ENCODE measurements at regions not wholly inside any gene's neighbourhood (a gene's known extent, or its start where the extent isn't known, plus 50 kb on each side); places are given as distances from the start of the nearest gene placed in this dataset.
"Not testable (repeated sequence)": the region's sequence is repeated elsewhere in the genome, so short reads cannot be mapped to it uniquely, and the experiment has no call there.

GRCh38 chr17:13417381-13417950, 184.3 kb downstream of the HS3ST3A1 start:
- H3K27me3 Mint-ChIP-seq (ENCODE audit: low read depth) = no peaks in the 10 kb centered on the region
- H3K36me3 Mint-ChIP-seq (ENCODE audit: low read depth) = no peaks in the 10 kb centered on the region
- no peaks in the 10 kb centered on the region for H3K4me1 Mint-ChIP-seq (ENCODE audit: low read depth)
- ChIA-PET POLR2A (no interaction called here), CTCF (no interaction called here)
- DNase-seq (no peak), ATAC-seq (no peak)
- H3K4me3 Mint-ChIP-seq = no peak overlapping the region
- H3K9me3 Mint-ChIP-seq (ENCODE audit: insufficient read depth) = no peaks in the 10 kb centered on the region
- no peak overlapping the region for H3K27ac Mint-ChIP-seq

GRCh38 chr17:13416748-13417363, 184.9 kb downstream of the HS3ST3A1 start:
- POLR2A ChIA-PET = no interaction called here
- no peaks in the 10 kb centered on the region for H3K36me3 Mint-ChIP-seq (ENCODE audit: low read depth)

GRCh38 chr17:13415871-13416416, 185.8 kb downstream of the HS3ST3A1 start:
- DNase-seq (no peak), ATAC-seq (no peak)
- Mint-ChIP-seq H3K27ac (no peak overlapping the region), H3K27me3 (ENCODE audit: low read depth) (no peaks in the 10 kb centered on the region), H3K4me1 (ENCODE audit: low read depth) (no peaks in the 10 kb centered on the region), H3K36me3 (ENCODE audit: low read depth) (no peaks in the 10 kb centered on the region), H3K4me3 (no peak overlapping the region), H3K9me3 (ENCODE audit: insufficient read depth) (no peaks in the 10 kb centered on the region)
- ChIA-PET POLR2A (no interaction called here), CTCF (no interaction called here)

More at GRCh38 chr17:13416748-13417363, 184.9 kb downstream of the HS3ST3A1 start:
- Mint-ChIP-seq H3K27me3 (ENCODE audit: low read depth) (no peaks in the 10 kb centered on the region), H3K9me3 (ENCODE audit: insufficient read depth) (no peaks in the 10 kb centered on the region), H3K4me3 (no peak overlapping the region), H3K4me1 (ENCODE audit: low read depth) (no peaks in the 10 kb centered on the region), H3K27ac (no peak overlapping the region)
- ATAC-seq = no peak
- CTCF ChIA-PET = no interaction called here
- DNase-seq = no peak

GRCh38 chr17:13415200-13415599, 186.5 kb downstream of the HS3ST3A1 start:
- H3K36me3 Mint-ChIP-seq (ENCODE audit: low read depth); DNase-seq; H3K9me3 Mint-ChIP-seq (ENCODE audit: insufficient read depth); H3K27me3 Mint-ChIP-seq (ENCODE audit: low read depth); H3K27ac Mint-ChIP-seq; H3K4me3 Mint-ChIP-seq; H3K4me1 Mint-ChIP-seq (ENCODE audit: low read depth); POLR2A ChIA-PET; CTCF ChIA-PET; ATAC-seq: not testable (repeated sequence)

- ChIA-PET CTCF (no interaction called here), POLR2A (no interaction called here)
- H3K9me3 Mint-ChIP-seq (ENCODE audit: insufficient read depth) = no peaks in the 10 kb centered on the region
- ATAC-seq (no peak), DNase-seq (no peak)
- no peaks in the 10 kb centered on the region for H3K36me3 Mint-ChIP-seq (ENCODE audit: low read depth)
- H3K4me1 Mint-ChIP-seq (ENCODE audit: low read depth) = no peaks in the 10 kb centered on the region
- no peaks in the 10 kb centered on the region for H3K27me3 Mint-ChIP-seq (ENCODE audit: low read depth)
- H3K27ac Mint-ChIP-seq = no peak overlapping the region
- no peak overlapping the region for H3K4me3 Mint-ChIP-seq
These were observed 188.7 kb downstream of the HS3ST3A1 start for GRCh38 chr17:13413001-13413400.

GRCh38 chr17:13410874-13411273, 190.9 kb downstream of the HS3ST3A1 start:
- POLR2A ChIA-PET = no interaction called here
- ATAC-seq = no peak

GRCh38 chr17:13410214-13410613, 191.5 kb downstream of the HS3ST3A1 start:
- POLR2A ChIA-PET = no interaction called here
- Mint-ChIP-seq H3K9me3 (ENCODE audit: insufficient read depth) (no peaks in the 10 kb centered on the region), H3K4me1 (ENCODE audit: low read depth) (no peaks in the 10 kb centered on the region), H3K27me3 (ENCODE audit: low read depth) (no peaks in the 10 kb centered on the region), H3K36me3 (ENCODE audit: low read depth) (no peaks in the 10 kb centered on the region), H3K4me3 (no peak overlapping the region), H3K27ac (no peak overlapping the region)
- CTCF ChIA-PET = no interaction called here
- ATAC-seq (no peak), DNase-seq (no peak)

More at GRCh38 chr17:13410874-13411273, 190.9 kb downstream of the HS3ST3A1 start:
- no peak overlapping the region for H3K4me3 Mint-ChIP-seq
- H3K27ac Mint-ChIP-seq = no peak overlapping the region
- H3K9me3 Mint-ChIP-seq (ENCODE audit: insufficient read depth) = no peaks in the 10 kb centered on the region
- H3K36me3 Mint-ChIP-seq (ENCODE audit: low read depth) = no peaks in the 10 kb centered on the region
- no peaks in the 10 kb centered on the region for H3K4me1 Mint-ChIP-seq (ENCODE audit: low read depth)
- CTCF ChIA-PET = no interaction called here
- no peak for DNase-seq
- no peaks in the 10 kb centered on the region for H3K27me3 Mint-ChIP-seq (ENCODE audit: low read depth)

GRCh38 chr17:13409455-13409854, 192.3 kb downstream of the HS3ST3A1 start:
- H3K4me1 Mint-ChIP-seq (ENCODE audit: low read depth) = no peaks in the 10 kb centered on the region
- no peaks in the 10 kb centered on the region for H3K36me3 Mint-ChIP-seq (ENCODE audit: low read depth)
- no peak overlapping the region for H3K27ac Mint-ChIP-seq
- no peaks in the 10 kb centered on the region for H3K27me3 Mint-ChIP-seq (ENCODE audit: low read depth)
- H3K4me3 Mint-ChIP-seq = no peak overlapping the region
- ATAC-seq (no peak), DNase-seq (no peak)
- no peaks in the 10 kb centered on the region for H3K9me3 Mint-ChIP-seq (ENCODE audit: insufficient read depth)
- POLR2A ChIA-PET = no interaction called here
- CTCF ChIA-PET = no interaction called here

GRCh38 chr17:13407381-13407780, 194.3 kb downstream of the HS3ST3A1 start:
- ChIA-PET CTCF (no interaction called here), POLR2A (no interaction called here)
- ATAC-seq (no peak), DNase-seq (no peak)
- H3K9me3 Mint-ChIP-seq (ENCODE audit: insufficient read depth) = no peaks in the 10 kb centered on the region
- no peaks in the 10 kb centered on the region for H3K27me3 Mint-ChIP-seq (ENCODE audit: low read depth)
- H3K36me3 Mint-ChIP-seq (ENCODE audit: low read depth) = no peaks in the 10 kb centered on the region
- H3K27ac Mint-ChIP-seq = no peak overlapping the region
- no peaks in the 10 kb centered on the region for H3K4me1 Mint-ChIP-seq (ENCODE audit: low read depth)
- H3K4me3 Mint-ChIP-seq = no peak overlapping the region

- H3K27ac Mint-ChIP-seq = no peak overlapping the region
- POLR2A ChIA-PET = no interaction called here
- ATAC-seq (no peak), DNase-seq (no peak)
- no peaks in the 10 kb centered on the region for H3K9me3 Mint-ChIP-seq (ENCODE audit: insufficient read depth)
- CTCF ChIA-PET = no interaction called here
- no peaks in the 10 kb centered on the region for H3K27me3 Mint-ChIP-seq (ENCODE audit: low read depth)
- no peaks in the 10 kb centered on the region for H3K4me1 Mint-ChIP-seq (ENCODE audit: low read depth)
- H3K36me3 Mint-ChIP-seq (ENCODE audit: low read depth) = no peaks in the 10 kb centered on the region
- no peak overlapping the region for H3K4me3 Mint-ChIP-seq
These were observed 195.9 kb downstream of the HS3ST3A1 start for GRCh38 chr17:13405807-13406206.

- CTCF ChIA-PET = no interaction called here
- Mint-ChIP-seq H3K27me3 (ENCODE audit: low read depth) (no peaks in the 10 kb centered on the region), H3K9me3 (ENCODE audit: insufficient read depth) (no peaks in the 10 kb centered on the region), H3K36me3 (ENCODE audit: low read depth) (no peaks in the 10 kb centered on the region), H3K27ac (no peak overlapping the region), H3K4me3 (no peak overlapping the region), H3K4me1 (ENCODE audit: low read depth) (no peaks in the 10 kb centered on the region)
- ATAC-seq = no peak
- no peak for DNase-seq
- POLR2A ChIA-PET = no interaction called here
These were observed 196.6 kb downstream of the HS3ST3A1 start for GRCh38 chr17:13405080-13405479.

GRCh38 chr17:13403982-13404946, 197.5 kb downstream of the HS3ST3A1 start:
- DNase-seq (no peak), ATAC-seq (no peak)
- H3K27me3 Mint-ChIP-seq (ENCODE audit: low read depth) = no peaks in the 10 kb centered on the region
- H3K36me3 Mint-ChIP-seq (ENCODE audit: low read depth) = no peaks in the 10 kb centered on the region
- no peaks in the 10 kb centered on the region for H3K4me1 Mint-ChIP-seq (ENCODE audit: low read depth)
- ChIA-PET POLR2A (no interaction called here), CTCF (no interaction called here)
- no peak overlapping the region for H3K4me3 Mint-ChIP-seq
- H3K27ac Mint-ChIP-seq = no peak overlapping the region
- no peaks in the 10 kb centered on the region for H3K9me3 Mint-ChIP-seq (ENCODE audit: insufficient read depth)
